ENCODE measurements at regions not wholly inside any gene's neighbourhood (a gene's known extent, or its start where the extent isn't known, plus 50 kb on each side); places are given as distances from the start of the nearest gene placed in this dataset.

DNA sequence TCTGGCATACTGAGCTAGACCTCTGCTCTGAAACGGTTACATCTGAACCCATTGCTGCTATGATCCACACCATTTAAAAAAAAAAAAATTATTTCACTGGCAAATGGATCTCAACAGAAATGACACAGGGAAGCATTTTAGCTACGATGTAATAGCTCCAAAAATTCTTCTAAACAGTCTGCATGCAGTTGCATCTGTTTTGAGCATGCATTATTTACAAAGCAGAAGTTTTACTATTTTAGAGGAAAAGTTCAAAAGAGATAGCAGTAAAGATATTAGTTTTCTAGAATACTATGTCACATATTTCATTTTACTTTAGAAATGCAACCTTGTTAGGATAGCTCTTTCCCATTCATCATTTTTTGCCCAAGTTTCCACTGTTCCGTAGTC, 265.7 kb downstream of the MEIS1 start:
- ChIA-PET CTCF (no interaction called here), POLR2A (no interaction called here)
- Histone ChIP-seq H3K27ac (ENCODE audit: low read length) (no peak overlapping the region), H3K4me3 (ENCODE audit: low read depth in 2 of 2, low read length in 2 of 2) (no peak overlapping the region), H3K9me3 (ENCODE audit: control insufficient read depth, insufficient read depth, low read depth, low read length) (no peaks in the 10 kb centered on the region), H3K4me1 (ENCODE audit: control insufficient read depth, insufficient read depth, low read length) (no peaks in the 10 kb centered on the region), H3K36me3 (ENCODE audit: control insufficient read depth, insufficient read depth, low read length) (no peaks in the 10 kb centered on the region), H3K27me3 (ENCODE audit: control insufficient read depth, insufficient read depth, low read length) (no peaks in the 10 kb centered on the region; the same call in 1 of the 2 replicates)
- in situ Hi-C loops (cut with HindIII; ENCODE audit: low pct_unique_long_range_greater_than_20kb, low sequenced_read_pairs) (no loop called here), intact Hi-C loops (cut with micrococcal nuclease; ENCODE audit: unreplicated experiment) (no loop called here)
- ATAC-seq (no peak), DNase-seq (ENCODE audit: low read depth, low spot score) (no peak)
- BruUV-seq (replicated peaks): no TSS peak
- TF ChIP-seq TCF7L2 (IDR thresholded peaks at IDR 0.05; ENCODE audit: low read depth, low read length): no peak
- TF ChIP-seq SIN3A (IDR thresholded peaks at IDR 0.05; ENCODE audit: borderline replicate concordance, insufficient read depth, low read depth, low read length): no peak
- TF ChIP-seq POLR2AphosphoS5 (IDR thresholded peaks at IDR 0.05; ENCODE audit: low read depth, low read length): no peak
- TF ChIP-seq, protein P1, sequence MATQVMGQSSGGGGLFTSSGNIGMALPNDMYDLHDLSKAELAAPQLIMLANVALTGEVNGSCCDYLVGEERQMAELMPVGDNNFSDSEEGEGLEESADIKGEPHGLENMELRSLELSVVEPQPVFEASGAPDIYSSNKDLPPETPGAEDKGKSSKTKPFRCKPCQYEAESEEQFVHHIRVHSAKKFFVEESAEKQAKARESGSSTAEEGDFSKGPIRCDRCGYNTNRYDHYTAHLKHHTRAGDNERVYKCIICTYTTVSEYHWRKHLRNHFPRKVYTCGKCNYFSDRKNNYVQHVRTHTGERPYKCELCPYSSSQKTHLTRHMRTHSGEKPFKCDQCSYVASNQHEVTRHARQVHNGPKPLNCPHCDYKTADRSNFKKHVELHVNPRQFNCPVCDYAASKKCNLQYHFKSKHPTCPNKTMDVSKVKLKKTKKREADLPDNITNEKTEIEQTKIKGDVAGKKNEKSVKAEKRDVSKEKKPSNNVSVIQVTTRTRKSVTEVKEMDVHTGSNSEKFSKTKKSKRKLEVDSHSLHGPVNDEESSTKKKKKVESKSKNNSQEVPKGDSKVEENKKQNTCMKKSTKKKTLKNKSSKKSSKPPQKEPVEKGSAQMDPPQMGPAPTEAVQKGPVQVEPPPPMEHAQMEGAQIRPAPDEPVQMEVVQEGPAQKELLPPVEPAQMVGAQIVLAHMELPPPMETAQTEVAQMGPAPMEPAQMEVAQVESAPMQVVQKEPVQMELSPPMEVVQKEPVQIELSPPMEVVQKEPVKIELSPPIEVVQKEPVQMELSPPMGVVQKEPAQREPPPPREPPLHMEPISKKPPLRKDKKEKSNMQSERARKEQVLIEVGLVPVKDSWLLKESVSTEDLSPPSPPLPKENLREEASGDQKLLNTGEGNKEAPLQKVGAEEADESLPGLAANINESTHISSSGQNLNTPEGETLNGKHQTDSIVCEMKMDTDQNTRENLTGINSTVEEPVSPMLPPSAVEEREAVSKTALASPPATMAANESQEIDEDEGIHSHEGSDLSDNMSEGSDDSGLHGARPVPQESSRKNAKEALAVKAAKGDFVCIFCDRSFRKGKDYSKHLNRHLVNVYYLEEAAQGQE (IDR thresholded peaks at IDR 0.05; ENCODE audit: insufficient read depth in 1 of 2, low read depth in 2 of 2, low read length in 1 of 2): no peak
- TF ChIP-seq, protein P2, sequence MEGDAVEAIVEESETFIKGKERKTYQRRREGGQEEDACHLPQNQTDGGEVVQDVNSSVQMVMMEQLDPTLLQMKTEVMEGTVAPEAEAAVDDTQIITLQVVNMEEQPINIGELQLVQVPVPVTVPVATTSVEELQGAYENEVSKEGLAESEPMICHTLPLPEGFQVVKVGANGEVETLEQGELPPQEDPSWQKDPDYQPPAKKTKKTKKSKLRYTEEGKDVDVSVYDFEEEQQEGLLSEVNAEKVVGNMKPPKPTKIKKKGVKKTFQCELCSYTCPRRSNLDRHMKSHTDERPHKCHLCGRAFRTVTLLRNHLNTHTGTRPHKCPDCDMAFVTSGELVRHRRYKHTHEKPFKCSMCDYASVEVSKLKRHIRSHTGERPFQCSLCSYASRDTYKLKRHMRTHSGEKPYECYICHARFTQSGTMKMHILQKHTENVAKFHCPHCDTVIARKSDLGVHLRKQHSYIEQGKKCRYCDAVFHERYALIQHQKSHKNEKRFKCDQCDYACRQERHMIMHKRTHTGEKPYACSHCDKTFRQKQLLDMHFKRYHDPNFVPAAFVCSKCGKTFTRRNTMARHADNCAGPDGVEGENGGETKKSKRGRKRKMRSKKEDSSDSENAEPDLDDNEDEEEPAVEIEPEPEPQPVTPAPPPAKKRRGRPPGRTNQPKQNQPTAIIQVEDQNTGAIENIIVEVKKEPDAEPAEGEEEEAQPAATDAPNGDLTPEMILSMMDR (IDR thresholded peaks at IDR 0.05): no peak

DNA sequence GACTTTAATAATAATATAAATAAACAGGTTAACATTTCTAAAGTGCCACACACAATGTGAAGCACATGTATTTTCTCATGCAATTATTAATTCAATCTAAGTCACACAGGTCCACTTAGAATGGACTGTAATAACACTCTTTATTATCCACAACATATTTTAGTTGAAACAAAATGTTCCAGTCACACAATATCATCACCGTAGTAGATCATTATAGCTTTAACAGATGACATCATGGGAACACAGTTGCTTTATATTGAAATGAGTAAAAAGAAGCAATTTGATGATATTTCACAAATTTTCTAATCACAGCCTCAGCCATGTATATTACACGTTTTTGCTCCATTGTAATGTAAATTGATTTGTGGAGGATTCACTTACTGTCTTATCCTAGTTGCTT, 266.3 kb downstream of the MEIS1 start:
- H3K27ac ChIP-seq (ENCODE audit: low read length): no peak overlapping the region
- no TSS peak for BruUV-seq (replicated peaks)
- no peaks in the 10 kb centered on the region for H3K4me1 ChIP-seq (ENCODE audit: control insufficient read depth, insufficient read depth, low read length)
- no peaks in the 10 kb centered on the region for H3K9me3 ChIP-seq (ENCODE audit: control insufficient read depth, insufficient read depth, low read depth, low read length)
- ChIA-PET CTCF (no interaction called here), POLR2A (no interaction called here)
- no peak for ATAC-seq
- intact Hi-C loops (cut with micrococcal nuclease; ENCODE audit: unreplicated experiment) (no loop called here), in situ Hi-C loops (cut with HindIII; ENCODE audit: low pct_unique_long_range_greater_than_20kb, low sequenced_read_pairs) (no loop called here)
- H3K36me3 ChIP-seq (ENCODE audit: control insufficient read depth, insufficient read depth, low read length): no peaks in the 10 kb centered on the region
- TF ChIP-seq, protein P2 (IDR thresholded peaks at IDR 0.05): no peak
- TF ChIP-seq SIN3A (IDR thresholded peaks at IDR 0.05; ENCODE audit: borderline replicate concordance, insufficient read depth, low read depth, low read length) (no peak), POLR2AphosphoS5 (IDR thresholded peaks at IDR 0.05; ENCODE audit: low read depth, low read length) (no peak), TCF7L2 (IDR thresholded peaks at IDR 0.05; ENCODE audit: low read depth, low read length) (no peak)
- TF ChIP-seq, protein P1 (IDR thresholded peaks at IDR 0.05; ENCODE audit: insufficient read depth in 1 of 2, low read depth in 2 of 2, low read length in 1 of 2): no peak
- DNase-seq (ENCODE audit: low read depth, low spot score): no peak
- no peaks in the 10 kb centered on the region; the same call in 1 of the 2 replicates for H3K27me3 ChIP-seq (ENCODE audit: control insufficient read depth, insufficient read depth, low read length)
- no peak overlapping the region for H3K4me3 ChIP-seq (ENCODE audit: low read depth in 2 of 2, low read length in 2 of 2)
